Esophagus muscularis mucosa (tissue), 4 donors: ENCODE measurements at regions not wholly inside any gene's neighbourhood (a gene's known extent, or its start where the extent isn't known, plus 50 kb on each side); places are given as distances from the start of the nearest gene placed in this dataset.

Experiments
- DNase-seq: peaks from one replicate; pipeline ENCODE4 v3.0.0-alpha.2; 2017; ENCODE audit errors: extremely low spot score
- H3K27ac ChIP-seq, 4 donors: fragments of 200-600 bp; sonication (generic); replicated peaks in 1 of 4; 1 replicate in 3 of 4; 2 replicates in 1 of 4; pipeline ENCODE4 v1.5.1; 2016 to 2019; ENCODE audit warnings: mild to moderate bottlenecking in 1 of 4
- H3K27me3 ChIP-seq, 4 donors: fragments of 200-600 bp; sonication (generic); one replicate each; pipeline versions ENCODE4 v1.5.1 to v1.6.0; 2016 to 2019
- H3K36me3 ChIP-seq, 4 donors: fragments of 200-600 bp; sonication (generic); one replicate each; pipeline ENCODE4 v1.5.1; 2016 to 2019
- H3K4me1 ChIP-seq, 4 donors: fragments of 200-600 bp; sonication (generic); one replicate each; pipeline ENCODE4 v1.5.1; 2016 to 2019
- H3K4me3 ChIP-seq, 4 donors: fragments of 200-600 bp; sonication (generic); 1 replicate in 2 of 4; 2 replicates in 2 of 4; pipeline ENCODE4 v1.5.1; 2016 to 2019; ENCODE audit warnings: mild to moderate bottlenecking in 4 of 4, moderate library complexity in 1 of 4
- H3K9me3 ChIP-seq, 4 donors: fragments of 200-600 bp; sonication (generic); 1 replicate in 3 of 4; 2 replicates in 1 of 4; pipeline ENCODE4 v1.5.1; 2016 to 2019
- EP300 ChIP-seq: sonication (generic); formaldehyde crosslinking; IDR thresholded peaks from one replicate; pipeline ENCODE4 v1.6.1; 2017; ENCODE audit warnings: antibody characterized with exemption
- POLR2A ChIP-seq: fragments of 450-650 bp; IDR thresholded peaks from one replicate; pipeline ENCODE4 v1.6.1; 2017; ENCODE audit warnings: antibody characterized with exemption, moderate library complexity, mild to moderate bottlenecking, low read depth
- POLR2AphosphoS5 ChIP-seq, 2 donors: sonication (generic); formaldehyde crosslinking; IDR thresholded peaks; one replicate each; pipeline ENCODE4 v1.6.1; 2017; ENCODE audit warnings: antibody characterized with exemption in 2 of 2
- WGBS: methylation state at CpG from one replicate; pipeline ENCODE4 v1.1.5; 2018; 5-methylcytosine and 5-hydroxymethylcytosine counted together
- intact Hi-C: fragments of 100-400 bp; cut with DNase I; formaldehyde crosslinking; loops from one replicate; pipeline ENCODE4 v1.15.1; 2023
- TF ChIP-seq, protein P1 (sequence below), 3 experiments: fragments of 200-600 bp in 2 of 3; fragments of 450-650 bp in 1 of 3; sonication (generic) in 2 of 3; IDR thresholded peaks; one replicate each; pipeline ENCODE4 v1.5.1; 2017 to 2019; ENCODE audit warnings: antibody characterized with exemption in 3 of 3, mild to moderate bottlenecking in 2 of 3, moderate library complexity in 1 of 3

DNA sequence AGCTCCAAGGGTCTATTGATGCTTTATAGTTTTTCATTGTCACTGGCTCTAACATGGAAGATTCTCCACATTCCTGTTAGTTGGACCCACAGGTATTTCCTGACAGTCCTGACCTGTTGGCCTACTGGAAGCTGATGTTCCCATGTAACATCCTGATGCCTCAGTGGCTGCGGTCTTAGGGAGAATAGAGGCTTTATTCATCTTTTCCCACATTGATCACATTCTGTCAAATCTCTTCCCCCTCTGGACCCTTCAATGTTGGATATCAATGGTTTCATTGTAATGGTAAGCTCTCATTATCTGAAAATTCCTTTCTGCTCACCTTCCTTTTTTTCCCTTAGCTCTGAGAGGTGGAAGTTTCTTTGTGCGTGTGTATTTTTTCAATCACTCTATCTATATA lies 280.9 kb upstream of the TBX3 start:
- Histone ChIP-seq H3K4me1 (no peaks in the 10 kb centered on the region), H3K36me3 (no peaks in the 10 kb centered on the region), H3K27ac (no peak overlapping the region), H3K9me3 (no peaks in the 10 kb centered on the region), H3K4me3 (no peak overlapping the region), H3K27me3 (no peaks in the 10 kb centered on the region)
- no peak for DNase-seq
- TF ChIP-seq, protein P1, sequence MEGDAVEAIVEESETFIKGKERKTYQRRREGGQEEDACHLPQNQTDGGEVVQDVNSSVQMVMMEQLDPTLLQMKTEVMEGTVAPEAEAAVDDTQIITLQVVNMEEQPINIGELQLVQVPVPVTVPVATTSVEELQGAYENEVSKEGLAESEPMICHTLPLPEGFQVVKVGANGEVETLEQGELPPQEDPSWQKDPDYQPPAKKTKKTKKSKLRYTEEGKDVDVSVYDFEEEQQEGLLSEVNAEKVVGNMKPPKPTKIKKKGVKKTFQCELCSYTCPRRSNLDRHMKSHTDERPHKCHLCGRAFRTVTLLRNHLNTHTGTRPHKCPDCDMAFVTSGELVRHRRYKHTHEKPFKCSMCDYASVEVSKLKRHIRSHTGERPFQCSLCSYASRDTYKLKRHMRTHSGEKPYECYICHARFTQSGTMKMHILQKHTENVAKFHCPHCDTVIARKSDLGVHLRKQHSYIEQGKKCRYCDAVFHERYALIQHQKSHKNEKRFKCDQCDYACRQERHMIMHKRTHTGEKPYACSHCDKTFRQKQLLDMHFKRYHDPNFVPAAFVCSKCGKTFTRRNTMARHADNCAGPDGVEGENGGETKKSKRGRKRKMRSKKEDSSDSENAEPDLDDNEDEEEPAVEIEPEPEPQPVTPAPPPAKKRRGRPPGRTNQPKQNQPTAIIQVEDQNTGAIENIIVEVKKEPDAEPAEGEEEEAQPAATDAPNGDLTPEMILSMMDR (IDR thresholded peaks at IDR 0.05) = no peak
- TF ChIP-seq POLR2AphosphoS5 (IDR thresholded peaks at IDR 0.05) (no peak), EP300 (no peak), POLR2A (no peak)
- intact Hi-C loops = no loop called here
- WGBS = 87% methylated on average over 2 of the region's 2 CpGs

DNA sequence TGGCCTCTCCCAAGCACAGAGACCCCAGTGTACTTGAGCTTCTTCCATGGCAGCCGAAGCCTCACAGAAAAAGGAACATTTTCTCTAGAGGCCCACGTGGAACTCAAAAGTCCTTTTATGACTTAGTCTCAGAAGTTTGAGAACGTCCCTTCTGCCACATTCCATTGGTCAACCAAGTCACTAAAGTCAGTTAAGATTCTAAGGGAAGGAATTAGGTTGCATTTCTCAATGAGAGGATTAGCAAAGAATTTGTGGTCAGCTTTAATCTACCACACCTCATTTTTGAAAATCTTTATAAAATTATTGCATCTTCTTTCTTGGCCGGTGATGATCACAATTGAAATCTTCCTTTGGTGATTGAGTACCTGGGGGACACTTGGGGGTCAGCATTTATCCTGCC lies 279.9 kb upstream of the TBX3 start:
- Histone ChIP-seq H3K27ac (no peak overlapping the region), H3K4me1 (no peaks in the 10 kb centered on the region), H3K4me3 (no peak overlapping the region), H3K36me3 (no peaks in the 10 kb centered on the region), H3K9me3 (no peaks in the 10 kb centered on the region), H3K27me3 (no peaks in the 10 kb centered on the region)
- TF ChIP-seq, protein P1 (IDR thresholded peaks at IDR 0.05) = no peak
- TF ChIP-seq POLR2AphosphoS5 (IDR thresholded peaks at IDR 0.05) (no peak), EP300 (no peak), POLR2A (no peak)
- intact Hi-C loops = no loop called here
- 80% methylated on average over 4 of the region's 4 CpGs for WGBS
- DNase-seq = no peak

DNA sequence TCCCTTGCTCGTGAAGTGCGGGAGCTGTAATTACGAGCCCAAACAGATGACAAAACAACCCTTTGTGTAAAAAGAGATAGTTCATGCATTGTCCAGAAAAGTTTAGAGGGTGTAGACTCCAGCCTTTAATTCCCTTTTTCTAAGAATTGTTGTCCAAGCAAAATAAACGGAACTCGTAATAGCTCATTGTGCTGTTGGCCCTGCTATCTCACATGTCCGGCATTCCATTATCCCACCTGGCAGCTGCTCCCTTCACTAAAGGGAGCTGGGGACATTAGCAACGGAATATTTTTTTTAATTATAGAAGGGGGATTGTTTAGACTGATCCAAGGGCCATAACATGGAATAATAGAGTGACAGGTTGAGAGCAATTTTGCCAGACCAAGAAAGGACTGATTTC lies 277.5 kb upstream of the TBX3 start:
- 54% methylated on average over 7 of the region's 7 CpGs for WGBS
- Histone ChIP-seq H3K36me3 (no peaks in the 10 kb centered on the region), H3K4me3 (no peak overlapping the region), H3K27me3 (no peaks in the 10 kb centered on the region), H3K4me1 (no peaks in the 10 kb centered on the region), H3K9me3 (no peaks in the 10 kb centered on the region), H3K27ac (no peak overlapping the region)
- intact Hi-C loops = no loop called here
- TF ChIP-seq POLR2A = no peak
- TF ChIP-seq POLR2AphosphoS5 (IDR thresholded peaks at IDR 0.05) = no peak
- no peak for DNase-seq

DNA sequence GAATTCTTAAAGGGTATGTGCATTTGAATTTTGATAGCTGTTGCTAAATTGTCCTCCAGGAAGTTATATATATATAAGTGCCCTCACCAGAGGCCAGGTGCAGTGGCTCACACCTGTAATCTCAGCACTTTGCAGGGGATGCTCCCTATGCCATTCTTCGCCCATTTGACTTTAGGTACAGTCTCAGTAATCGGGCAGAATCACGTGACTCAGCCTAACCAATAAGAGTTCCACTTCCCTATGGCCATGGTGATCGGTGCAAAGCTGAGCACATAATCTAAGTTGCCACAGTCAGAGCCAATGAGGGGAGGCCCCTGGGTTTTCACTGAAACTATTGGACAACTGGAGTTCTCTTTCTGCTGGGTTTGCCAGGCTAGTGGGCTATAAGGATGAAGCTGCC lies 274.6 kb upstream of the TBX3 start:
- no peak for DNase-seq
- no peak overlapping the region for H3K4me3 ChIP-seq
- no peaks in the 10 kb centered on the region for H3K9me3 ChIP-seq
- intact Hi-C loops = no loop called here
- no peaks in the 10 kb centered on the region for H3K27me3 ChIP-seq
- 68% methylated on average over 4 of the region's 4 CpGs for WGBS
- no peak overlapping the region for H3K27ac ChIP-seq
- TF ChIP-seq EP300 (no peak), POLR2A (no peak), POLR2AphosphoS5 (IDR thresholded peaks at IDR 0.05) (no peak)
- TF ChIP-seq, protein P1 (IDR thresholded peaks at IDR 0.05) = no peak
- H3K36me3 ChIP-seq = no peaks in the 10 kb centered on the region
- peaks cover 0 to 8% (median 0%) of the 10 kb centered on the region in 4 donors for H3K4me1 ChIP-seq

DNA sequence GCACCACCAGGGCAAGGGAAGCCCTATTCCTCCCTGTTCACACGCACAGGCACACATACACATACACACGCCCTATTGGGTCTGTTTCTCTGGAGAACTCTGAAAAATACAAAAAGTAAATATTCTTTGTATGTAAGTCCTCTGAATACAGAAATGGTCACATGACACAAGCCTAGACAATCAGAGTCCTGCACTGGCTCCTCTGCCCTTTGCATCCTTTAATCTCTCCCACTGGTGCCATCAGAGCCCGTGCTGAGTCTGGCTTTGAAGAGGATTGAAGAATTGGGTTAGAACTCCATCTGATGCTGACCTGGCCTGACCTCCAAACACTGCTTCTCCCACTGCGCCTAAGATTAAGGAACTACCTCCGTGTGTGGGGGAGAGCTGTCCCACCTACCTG lies 273.2 kb upstream of the TBX3 start:
- H3K4me3 ChIP-seq = no peak overlapping the region
- H3K36me3 ChIP-seq = no peaks in the 10 kb centered on the region
- H3K27me3 ChIP-seq = no peaks in the 10 kb centered on the region
- 89% methylated on average over 5 of the region's 5 CpGs for WGBS
- H3K27ac ChIP-seq = no peak overlapping the region
- intact Hi-C loops = no loop called here
- no peak for DNase-seq
- TF ChIP-seq, protein P1 (IDR thresholded peaks at IDR 0.05) = no peak
- TF ChIP-seq POLR2AphosphoS5 (IDR thresholded peaks at IDR 0.05) = no peak
- TF ChIP-seq EP300 = no peak
- TF ChIP-seq POLR2A = no peak
- no peaks in the 10 kb centered on the region for H3K9me3 ChIP-seq
- H3K4me1 ChIP-seq = peaks cover 0 to 11% (median 4%) of the 10 kb centered on the region in 4 donors
